WTC11 (cell line): ENCODE measurements at regions not wholly inside any gene's neighbourhood (a gene's known extent, or its start where the extent isn't known, plus 50 kb on each side); places are given as distances from the start of the nearest gene placed in this dataset.

Experiments
- ATAC-seq: fragments of 200-7000 bp; cut with Tn5 transposase; 2 replicates; pipeline ENCODE4 v1.10.0; 2021; ENCODE audit warnings: mild to moderate bottlenecking, moderate library complexity
- CTCF ChIA-PET: fragments of 300-600 bp; sonication (Branson Sonifier 250); formaldehyde crosslinking; loops from one replicate; lab custom pipeline; 2021; ENCODE audit warnings: antibody characterized with exemption; lab: Charles Lee
- POLR2A ChIA-PET: fragments of 350-600 bp; sonication (Branson Sonifier 250); formaldehyde crosslinking; loops from one replicate; lab custom pipeline; 2021; ENCODE audit warnings: antibody characterized with exemption; lab: Charles Lee
- DNase-seq: peaks from one replicate; pipeline ENCODE4 v3.0.0; 2021; ENCODE audit warnings: low spot score
- H3K27ac Mint-ChIP-seq: 2 replicates; pipeline ENCODE4 v1.8.0; 2021; ENCODE audit warnings: mixed read lengths
- H3K27me3 Mint-ChIP-seq: 2 replicates; pipeline ENCODE4 v1.8.0; 2021; ENCODE audit warnings: low read depth, mild to moderate bottlenecking, moderate library complexity, mixed read lengths
- H3K36me3 Mint-ChIP-seq: 2 replicates; pipeline ENCODE4 v1.8.0; 2021; ENCODE audit warnings: mixed read lengths
- H3K4me1 Mint-ChIP-seq: 2 replicates; pipeline ENCODE4 v1.8.0; 2022; ENCODE audit warnings: mixed read lengths
- H3K4me3 Mint-ChIP-seq: 2 replicates; pipeline ENCODE4 v1.8.0; 2021; ENCODE audit warnings: mild to moderate bottlenecking, moderate library complexity, mixed read lengths
- H3K9me3 Mint-ChIP-seq: 2 replicates; pipeline ENCODE4 v1.8.0; 2021; ENCODE audit warnings: mixed read lengths
- AFF4 ChIP-seq: sonication (generic); formaldehyde crosslinking; IDR thresholded peaks from 2 replicates; pipeline ENCODE4 v1.8.1; 2023; ENCODE audit warnings: mild to moderate bottlenecking, missing genetic modification reagents, borderline replicate concordance
- ATF1 ChIP-seq: sonication (generic); formaldehyde crosslinking; IDR thresholded peaks from 2 replicates; pipeline ENCODE4 v1.8.1; 2023; ENCODE audit warnings: mild to moderate bottlenecking, moderate library complexity, missing genetic modification reagents
- CBFB ChIP-seq: sonication (generic); formaldehyde crosslinking; IDR thresholded peaks from 2 replicates; pipeline ENCODE4 v1.8.1; 2022; ENCODE audit warnings: mild to moderate bottlenecking, low read depth, missing genetic modification reagents
- E2F1 ChIP-seq: sonication (generic); formaldehyde crosslinking; IDR thresholded peaks from 2 replicates; pipeline ENCODE4 v1.8.0; 2022; ENCODE audit warnings: mild to moderate bottlenecking, missing genetic modification reagents
- ETV6 ChIP-seq: sonication (generic); formaldehyde crosslinking; IDR thresholded peaks from 2 replicates; pipeline ENCODE4 v1.8.1; 2022; ENCODE audit warnings: mild to moderate bottlenecking, missing genetic modification reagents
- FOXJ3 ChIP-seq: sonication (generic); formaldehyde crosslinking; IDR thresholded peaks from 2 replicates; pipeline ENCODE4 v1.9.0; 2021; ENCODE audit warnings: missing genetic modification reagents, mild to moderate bottlenecking, borderline replicate concordance
- GABPB1 ChIP-seq: sonication (generic); formaldehyde crosslinking; IDR thresholded peaks from 2 replicates; pipeline ENCODE4 v1.8.1; 2023; ENCODE audit warnings: mild to moderate bottlenecking, missing genetic modification reagents
- GRHL2 ChIP-seq: fragments of 250-450 bp; sonication (Bioruptor Pico); IDR thresholded peaks from 2 replicates; pipeline ENCODE4 v1.8.0; 2022; ENCODE audit warnings: mild to moderate bottlenecking, moderate library complexity; ENCODE audit not compliant: insufficient replicate concordance, severe bottlenecking
- HMGA2 ChIP-seq: fragments of 250-450 bp; sonication (Bioruptor Pico); IDR thresholded peaks from 2 replicates; pipeline ENCODE4 v1.4.0; 2021; ENCODE audit warnings: mild to moderate bottlenecking, moderate library complexity
- IRF1 ChIP-seq: sonication (generic); formaldehyde crosslinking; IDR thresholded peaks from 2 replicates; pipeline ENCODE4 v1.8.0; 2023; ENCODE audit warnings: missing genetic modification reagents
- MYBL2 ChIP-seq: sonication (generic); formaldehyde crosslinking; IDR thresholded peaks from 2 replicates; pipeline ENCODE4 v1.8.1; 2023; ENCODE audit warnings: mild to moderate bottlenecking, moderate library complexity, missing genetic modification reagents
- OVOL2 ChIP-seq: fragments of 250-450 bp; sonication (Bioruptor Pico); IDR thresholded peaks from 2 replicates; pipeline ENCODE4 v1.9.0; 2021; ENCODE audit warnings: mild to moderate bottlenecking, borderline replicate concordance
- PRRX2 ChIP-seq: fragments of 250-450 bp; sonication (Bioruptor Pico); IDR thresholded peaks from 2 replicates; pipeline ENCODE4 v1.8.0; 2021; ENCODE audit warnings: mild to moderate bottlenecking
- SMAD3 ChIP-seq: sonication (generic); formaldehyde crosslinking; IDR thresholded peaks from 2 replicates; pipeline ENCODE4 v1.8.0; 2022; ENCODE audit warnings: missing genetic modification reagents, mild to moderate bottlenecking, borderline replicate concordance
- TCF7 ChIP-seq: sonication (generic); formaldehyde crosslinking; IDR thresholded peaks from 2 replicates; pipeline ENCODE4 v1.8.0; 2022; ENCODE audit warnings: mild to moderate bottlenecking, low read depth, missing genetic modification reagents, moderate library complexity
- ZNF219 ChIP-seq: sonication (generic); formaldehyde crosslinking; IDR thresholded peaks from 2 replicates; pipeline ENCODE4 v1.8.0; 2023; ENCODE audit warnings: missing genetic modification reagents, mild to moderate bottlenecking, borderline replicate concordance
- ZNF232 ChIP-seq: sonication (generic); formaldehyde crosslinking; IDR thresholded peaks from 2 replicates; pipeline ENCODE4 v1.8.0; 2022; ENCODE audit warnings: mild to moderate bottlenecking, missing genetic modification reagents
- TF ChIP-seq, protein P1 (sequence below): sonication (generic); formaldehyde crosslinking; IDR thresholded peaks from 2 replicates; pipeline ENCODE4 v1.8.1; 2023; ENCODE audit warnings: mild to moderate bottlenecking, missing genetic modification reagents
- TF ChIP-seq, protein P2 (sequence below): sonication (generic); formaldehyde crosslinking; IDR thresholded peaks from 2 replicates; pipeline ENCODE4 v1.8.1; 2022; ENCODE audit warnings: missing genetic modification reagents, borderline replicate concordance
- TF ChIP-seq, protein P3 (sequence below): fragments of 250-450 bp; sonication (Bioruptor Pico); IDR thresholded peaks from 2 replicates; pipeline ENCODE4 v1.9.0; 2021; ENCODE audit warnings: moderate library complexity, mild to moderate bottlenecking, inconsistent platforms, borderline replicate concordance

- H3K27ac Mint-ChIP-seq, result no peak overlapping the region
Observed at GRCh38 chr12:102299731-102300130, 102.1 kb upstream of the PMCH start.

DNA sequence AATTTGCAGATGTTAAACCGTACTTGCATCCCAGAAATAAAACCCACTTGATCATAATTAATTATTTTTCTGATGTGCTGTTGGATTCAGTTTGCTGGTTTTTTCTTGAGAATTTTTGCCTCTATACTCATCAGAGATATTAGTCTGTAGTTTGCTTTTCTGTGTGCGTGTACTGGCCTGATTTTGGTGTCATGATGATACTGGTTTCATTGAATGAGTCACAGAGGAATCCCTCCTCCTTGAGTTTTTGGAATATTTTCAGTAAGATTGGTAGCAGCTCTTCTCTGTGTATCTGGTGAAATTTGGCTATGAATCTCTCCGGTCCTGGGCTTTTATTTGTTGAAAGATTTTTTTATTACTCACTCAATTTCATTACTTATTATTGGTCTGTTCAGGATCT is 100.4 kb upstream of the PMCH start:
- Mint-ChIP-seq H3K27ac (no peak overlapping the region), H3K4me3 (no peak overlapping the region), H3K9me3 (peaks cover 4% of the 10 kb centered on the region), H3K36me3 (no peaks in the 10 kb centered on the region), H3K27me3 (no peaks in the 10 kb centered on the region), H3K4me1 (no peaks in the 10 kb centered on the region)
- DNase-seq (no peak), ATAC-seq (no peak)
- ChIA-PET POLR2A (no interaction called here), CTCF (no interaction called here)
- TF ChIP-seq OVOL2 (CRISPR knock-in tag) (no peak), TCF7 (CRISPR knock-in tag) (no peak)

More at GRCh38 chr12:102299731-102300130, 102.1 kb upstream of the PMCH start:
- no peak overlapping the region for H3K4me3 Mint-ChIP-seq
- DNase-seq, result no peak
- no peak for TF ChIP-seq OVOL2 (CRISPR knock-in tag)
- TF ChIP-seq GRHL2 (CRISPR knock-in tag), result no peak
- TF ChIP-seq, protein P1, sequence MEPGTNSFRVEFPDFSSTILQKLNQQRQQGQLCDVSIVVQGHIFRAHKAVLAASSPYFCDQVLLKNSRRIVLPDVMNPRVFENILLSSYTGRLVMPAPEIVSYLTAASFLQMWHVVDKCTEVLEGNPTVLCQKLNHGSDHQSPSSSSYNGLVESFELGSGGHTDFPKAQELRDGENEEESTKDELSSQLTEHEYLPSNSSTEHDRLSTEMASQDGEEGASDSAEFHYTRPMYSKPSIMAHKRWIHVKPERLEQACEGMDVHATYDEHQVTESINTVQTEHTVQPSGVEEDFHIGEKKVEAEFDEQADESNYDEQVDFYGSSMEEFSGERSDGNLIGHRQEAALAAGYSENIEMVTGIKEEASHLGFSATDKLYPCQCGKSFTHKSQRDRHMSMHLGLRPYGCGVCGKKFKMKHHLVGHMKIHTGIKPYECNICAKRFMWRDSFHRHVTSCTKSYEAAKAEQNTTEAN, result no peak
- TF ChIP-seq, protein P2, sequence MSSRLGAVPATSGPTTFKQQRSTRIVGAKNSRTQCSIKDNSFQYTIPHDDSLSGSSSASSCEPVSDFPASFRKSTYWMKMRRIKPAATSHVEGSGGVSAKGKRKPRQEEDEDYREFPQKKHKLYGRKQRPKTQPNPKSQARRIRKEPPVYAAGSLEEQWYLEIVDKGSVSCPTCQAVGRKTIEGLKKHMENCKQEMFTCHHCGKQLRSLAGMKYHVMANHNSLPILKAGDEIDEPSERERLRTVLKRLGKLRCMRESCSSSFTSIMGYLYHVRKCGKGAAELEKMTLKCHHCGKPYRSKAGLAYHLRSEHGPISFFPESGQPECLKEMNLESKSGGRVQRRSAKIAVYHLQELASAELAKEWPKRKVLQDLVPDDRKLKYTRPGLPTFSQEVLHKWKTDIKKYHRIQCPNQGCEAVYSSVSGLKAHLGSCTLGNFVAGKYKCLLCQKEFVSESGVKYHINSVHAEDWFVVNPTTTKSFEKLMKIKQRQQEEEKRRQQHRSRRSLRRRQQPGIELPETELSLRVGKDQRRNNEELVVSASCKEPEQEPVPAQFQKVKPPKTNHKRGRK (CRISPR knock-in tag), result no peak
- no peak for TF ChIP-seq HMGA2 (CRISPR knock-in tag)
- TF ChIP-seq ZNF219 (CRISPR knock-in tag), result no peak
- TF ChIP-seq MYBL2 (CRISPR knock-in tag), result no peak
- TF ChIP-seq, all 79 proteins: peak for 0
- no peaks in the 10 kb centered on the region for H3K27me3 Mint-ChIP-seq
- no peak for ATAC-seq
- H3K36me3 Mint-ChIP-seq, result no peaks in the 10 kb centered on the region
- H3K9me3 Mint-ChIP-seq, result peaks cover 10% of the 10 kb centered on the region
- ChIA-PET POLR2A (no interaction called here), CTCF (interaction anchor here (2.1 kb wide), 1 partner anchor 512 kb away, joined by 10 read pairs; no protein-coding TSS in a partner anchor)
- no peaks in the 10 kb centered on the region for H3K4me1 Mint-ChIP-seq

DNA sequence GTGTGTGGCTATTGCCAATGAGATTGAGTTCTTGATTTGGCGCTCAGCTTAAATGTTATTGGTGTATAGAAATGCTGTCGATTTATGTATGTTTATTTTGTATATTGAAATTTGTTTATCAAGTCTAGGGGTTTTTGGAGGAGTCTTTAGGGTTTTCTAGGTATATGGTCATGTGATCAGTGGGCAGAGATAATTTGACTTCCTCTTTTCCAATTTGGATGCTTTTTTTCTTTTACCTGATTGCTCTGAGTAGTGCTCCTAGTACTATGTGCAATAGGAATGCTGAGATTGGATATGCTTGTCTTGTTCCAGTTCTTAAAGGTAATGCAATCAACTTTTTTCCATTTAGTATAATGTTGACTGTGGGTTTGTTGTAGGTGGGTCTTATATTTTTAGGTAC is 99.8 kb upstream of the PMCH start:
- Mint-ChIP-seq H3K4me1 (no peaks in the 10 kb centered on the region), H3K27me3 (no peaks in the 10 kb centered on the region), H3K9me3 (peaks cover 4% of the 10 kb centered on the region), H3K36me3 (no peaks in the 10 kb centered on the region), H3K4me3 (no peak overlapping the region), H3K27ac (no peak overlapping the region)
- TF ChIP-seq ETV6 (no peak), AFF4 (CRISPR knock-in tag) (no peak), SMAD3 (CRISPR knock-in tag) (no peak), FOXJ3 (no peak), IRF1 (CRISPR knock-in tag) (no peak), CBFB (no peak), PRRX2 (CRISPR knock-in tag) (no peak), ZNF232 (CRISPR knock-in tag) (no peak), GABPB1 (CRISPR knock-in tag) (no peak), E2F1 (CRISPR knock-in tag) (no peak), ATF1 (CRISPR knock-in tag) (no peak)
- TF ChIP-seq, protein P3, sequence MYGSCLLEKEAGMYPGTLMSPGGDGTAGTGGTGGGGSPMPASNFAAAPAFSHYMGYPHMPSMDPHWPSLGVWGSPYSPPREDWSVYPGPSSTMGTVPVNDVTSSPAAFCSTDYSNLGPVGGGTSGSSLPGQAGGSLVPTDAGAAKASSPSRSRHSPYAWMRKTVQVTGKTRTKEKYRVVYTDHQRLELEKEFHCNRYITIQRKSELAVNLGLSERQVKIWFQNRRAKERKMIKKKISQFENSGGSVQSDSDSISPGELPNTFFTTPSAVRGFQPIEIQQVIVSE (CRISPR knock-in tag), result no peak
- no peak for DNase-seq
- no peak for ATAC-seq
- ChIA-PET POLR2A (no interaction called here), CTCF (no interaction called here)
